HepG2 (cell line): ENCODE measurements at regions not wholly inside any gene's neighbourhood (a gene's known extent, or its start where the extent isn't known, plus 50 kb on each side); places are given as distances from the start of the nearest gene placed in this dataset.

ENCODE experiments used
- ATAC-seq: fragments of 200-7000 bp; cut with Tn5 transposase; 3 replicates; pipeline ENCODE4 v1.9.1; 2020; ENCODE audit warnings: mild to moderate bottlenecking, moderate library complexity
- BruUV-seq: library from RNA; stranded (reverse); fragments of 400-500 nt; replicated peaks from 2 replicates; lab custom pipeline; 2021; lab: Mats Ljungman, UMichigan
- CTCF ChIA-PET: fragments of 300-600 bp; formaldehyde crosslinking; extraction: SDS; loops from one replicate; lab custom pipeline; 2021; ENCODE audit warnings: low total read pairs, inconsistent platforms, low intra/inter-chr PET ratio; lab: Yijun Ruan, JAX
- POLR2A ChIA-PET: fragments of 350-600 bp; sonication (Branson Sonifier 250); formaldehyde crosslinking; loops from one replicate; lab custom pipeline; 2020; ENCODE audit warnings: antibody characterized with exemption, inconsistent platforms; lab: Yijun Ruan, JAX
- DNase-seq: peaks from one replicate; pipeline ENCODE4 v3.0.0-alpha.2; 2015; ENCODE audit warnings: low spot score
- FAIRE-seq: peaks from 3 replicates; lab custom pipeline; 2011; peaks lifted over from hg19 to GRCh38; lab: Jason Lieb, UNC
- H2AFZ ChIP-seq: one replicate; pipeline ENCODE4 v1.6.1; 2011; ENCODE audit warnings: low read length, inconsistent platforms
- H3K27ac ChIP-seq: fragments of 300-600 bp; 3 replicates; pipeline ENCODE4 v1.8.0; 2011; ENCODE audit warnings: mixed run types, mild to moderate bottlenecking, mixed read lengths, low read length, inconsistent platforms; ENCODE audit not compliant: insufficient read depth; ENCODE audit errors: extremely low read length
- H3K27me3 ChIP-seq, 2 experiments: fragments of 200-600 bp in 1 of 2; 2 replicates in 1 of 2; 3 replicates in 1 of 2; pipeline versions ENCODE4 v1.6.0 to v1.8.0; 2011; ENCODE audit warnings: low read length in 2 of 2, mild to moderate bottlenecking in 2 of 2, moderate library complexity in 2 of 2, inconsistent platforms in 1 of 2; ENCODE audit not compliant: insufficient read depth in 2 of 2, control insufficient read depth in 1 of 2
- H3K36me3 ChIP-seq, 2 experiments: fragments of 200-600 bp in 1 of 2; replicated peaks in 1 of 2; 2 replicates in 1 of 2; 3 replicates in 1 of 2; pipeline versions ENCODE4 v1.5.1 to v1.8.0; 2011; ENCODE audit warnings: low read length in 2 of 2, inconsistent platforms in 1 of 2; ENCODE audit not compliant: insufficient read depth in 2 of 2, control insufficient read depth in 1 of 2
- H3K4me1 ChIP-seq: 2 replicates; pipeline ENCODE4 v1.5.1; 2012; ENCODE audit warnings: low read length, inconsistent platforms; ENCODE audit not compliant: insufficient read depth
- H3K4me2 ChIP-seq: 2 replicates; pipeline ENCODE4 v1.6.0; 2011; ENCODE audit warnings: low read depth, low read length, inconsistent platforms
- H3K4me3 ChIP-seq, 3 experiments: fragments of 200-600 bp in 1 of 3; sonication (generic), shearing (Covaris generic) in 1 of 3; replicated peaks in 1 of 3; 2 replicates each; pipeline ENCODE4 v1.5.1; 2011 to 2016; ENCODE audit warnings: low read length in 3 of 3, inconsistent platforms in 2 of 3, low read depth in 2 of 3, mild to moderate bottlenecking in 2 of 3, control low read depth in 1 of 3, mixed read lengths in 1 of 3; ENCODE audit not compliant: insufficient read depth in 1 of 3
- H3K79me2 ChIP-seq: one replicate; pipeline ENCODE4 v1.6.1; 2011; ENCODE audit warnings: low read length, inconsistent platforms; ENCODE audit not compliant: insufficient read depth
- H3K9ac ChIP-seq: 2 replicates; pipeline ENCODE4 v1.6.0; 2011; ENCODE audit warnings: mild to moderate bottlenecking, low read depth, low read length, inconsistent platforms; ENCODE audit not compliant: insufficient read depth
- H3K9me3 ChIP-seq: 2 replicates; pipeline ENCODE4 v1.5.1; 2012; ENCODE audit warnings: mild to moderate bottlenecking, low read length
- H4K20me1 ChIP-seq: 2 replicates; pipeline ENCODE4 v1.6.0; 2011; ENCODE audit warnings: inconsistent platforms, mild to moderate bottlenecking, low read length, moderate library complexity; ENCODE audit not compliant: insufficient read depth
- HNF4G ChIP-seq, 2 experiments: sonication (generic) in 1 of 2; formaldehyde crosslinking in 1 of 2; IDR thresholded peaks; 2 replicates each; pipeline versions ENCODE4 v1.4.0 to v1.6.1; 2011 to 2020; ENCODE audit warnings: borderline replicate concordance in 2 of 2, low read depth in 2 of 2, mild to moderate bottlenecking in 2 of 2, low read length in 1 of 2, missing genetic modification reagents in 1 of 2, moderate library complexity in 1 of 2
- ZNF629 ChIP-seq: sonication (generic); formaldehyde crosslinking; conservative IDR thresholded peaks from 2 replicates; pipeline ENCODE4 v1.5.0; 2020; ENCODE audit warnings: missing genetic modification reagents
- ZNF782 ChIP-seq: sonication (generic); formaldehyde crosslinking; IDR thresholded peaks from 2 replicates; pipeline ENCODE4 v1.4.0; 2020; ENCODE audit warnings: missing genetic modification reagents, mild to moderate bottlenecking, borderline replicate concordance
- ZNF879 ChIP-seq: sonication (generic); formaldehyde crosslinking; IDR thresholded peaks from 2 replicates; pipeline ENCODE4 v1.8.1; 2023; ENCODE audit warnings: missing genetic modification reagents
- WGBS: methylation state at CpG from one replicate; pipeline ENCODE4 v1.1.6; 2017; ENCODE audit warnings: low lambda C conversion rate; 5-methylcytosine and 5-hydroxymethylcytosine counted together
- in situ Hi-C: cut with HindIII; loops from 2 replicates; pipeline ENCODE4 v1.10.0; 2017; ENCODE audit warnings: low pct_unique_long_range_greater_than_20kb; ENCODE audit not compliant: extremely low pct_ligation_motif_present
- intact Hi-C: fragments of 100-400 bp; cut with micrococcal nuclease; formaldehyde crosslinking; loops from one replicate; pipeline ENCODE4 v1.10.0; 2022; ENCODE audit not compliant: unreplicated experiment
- TF ChIP-seq, protein P1 (sequence below): sonication (generic); formaldehyde crosslinking; IDR thresholded peaks from 2 replicates; pipeline ENCODE4 v1.8.0; 2022; ENCODE audit warnings: missing genetic modification reagents, mild to moderate bottlenecking, borderline replicate concordance
- TF ChIP-seq, protein P2 (sequence below): sonication (generic); formaldehyde crosslinking; IDR thresholded peaks from 2 replicates; pipeline ENCODE4 v1.5.1; 2020; ENCODE audit warnings: missing genetic modification reagents, mild to moderate bottlenecking, borderline replicate concordance
- TF ChIP-seq, protein P3 (sequence below): sonication (generic); formaldehyde crosslinking; IDR thresholded peaks from 2 replicates; pipeline ENCODE4 v1.4.0; 2020; ENCODE audit warnings: missing genetic modification reagents
- TF ChIP-seq, protein P4 (sequence below): sonication (generic); formaldehyde crosslinking; IDR thresholded peaks from 2 replicates; pipeline ENCODE4 v1.5.0; 2020; ENCODE audit warnings: mild to moderate bottlenecking, missing genetic modification reagents
- TF ChIP-seq, protein P5 (sequence below): sonication (generic); formaldehyde crosslinking; conservative IDR thresholded peaks from 2 replicates; pipeline ENCODE4 v1.4.0; 2020; ENCODE audit warnings: missing genetic modification reagents

DNA sequence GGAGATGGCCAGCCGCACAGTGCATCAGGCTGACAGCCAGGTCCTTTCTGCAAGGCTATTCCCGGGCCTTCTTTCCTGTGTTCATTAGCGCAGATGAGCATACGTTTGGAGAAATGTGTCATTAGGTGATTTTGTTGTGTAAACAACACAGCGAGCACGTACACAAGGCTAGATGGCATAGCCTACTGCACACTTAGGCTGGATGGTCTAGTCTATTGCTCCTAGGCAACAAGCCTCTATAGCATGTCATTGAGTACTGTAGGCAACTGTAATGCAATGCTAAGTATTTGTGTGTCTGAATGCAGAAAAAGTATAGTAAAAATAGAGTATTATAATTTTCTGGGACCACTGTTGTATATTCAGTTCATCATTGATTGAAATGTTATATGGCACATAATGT, 50.9 kb upstream of the PHLPP1 start:
- 58% methylated on average over 5 of the region's 6 CpGs for WGBS
- intact Hi-C loops = no loop called here
- ATAC-seq = no peak
- no peak for DNase-seq
- no peak overlapping the region for H3K27ac ChIP-seq
- H2AFZ ChIP-seq = no peak overlapping the region
- H3K9me3 ChIP-seq = no peaks in the 10 kb centered on the region
- H3K79me2 ChIP-seq = no peaks in the 10 kb centered on the region
- FAIRE-seq = no peak
- H3K27me3 ChIP-seq = no peaks in the 10 kb centered on the region
- H3K4me1 ChIP-seq = peaks cover 20% of the 10 kb centered on the region
- H3K9ac ChIP-seq = no peak overlapping the region
- no peaks in the 10 kb centered on the region for H4K20me1 ChIP-seq
- no peaks in the 10 kb centered on the region for H3K36me3 ChIP-seq
- no peak overlapping the region for H3K4me3 ChIP-seq
- ChIA-PET POLR2A (no interaction called here), CTCF (no interaction called here)
- BruUV-seq = no TSS peak
- in situ Hi-C loops = no loop called here
- no peak overlapping the region for H3K4me2 ChIP-seq
- TF ChIP-seq, protein P1, sequence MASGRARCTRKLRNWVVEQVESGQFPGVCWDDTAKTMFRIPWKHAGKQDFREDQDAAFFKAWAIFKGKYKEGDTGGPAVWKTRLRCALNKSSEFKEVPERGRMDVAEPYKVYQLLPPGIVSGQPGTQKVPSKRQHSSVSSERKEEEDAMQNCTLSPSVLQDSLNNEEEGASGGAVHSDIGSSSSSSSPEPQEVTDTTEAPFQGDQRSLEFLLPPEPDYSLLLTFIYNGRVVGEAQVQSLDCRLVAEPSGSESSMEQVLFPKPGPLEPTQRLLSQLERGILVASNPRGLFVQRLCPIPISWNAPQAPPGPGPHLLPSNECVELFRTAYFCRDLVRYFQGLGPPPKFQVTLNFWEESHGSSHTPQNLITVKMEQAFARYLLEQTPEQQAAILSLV (CRISPR knock-in tag) = no peak
- TF ChIP-seq, protein P2, sequence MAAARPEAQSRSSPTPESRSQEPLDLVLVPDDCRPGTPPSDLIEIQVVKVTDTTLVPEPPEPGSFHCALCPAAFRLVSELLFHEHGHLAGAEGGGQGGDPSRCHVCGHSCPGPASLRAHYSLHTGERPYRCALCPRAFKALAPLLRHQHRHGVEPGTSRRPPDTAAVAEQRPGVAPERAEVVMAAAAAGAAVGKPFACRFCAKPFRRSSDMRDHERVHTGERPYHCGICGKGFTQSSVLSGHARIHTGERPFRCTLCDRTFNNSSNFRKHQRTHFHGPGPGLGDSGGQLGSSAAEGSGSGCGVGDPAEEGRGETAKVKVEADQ (CRISPR knock-in tag) = no peak
- no peak for TF ChIP-seq ZNF879 (CRISPR knock-in tag)
- TF ChIP-seq, protein P3, sequence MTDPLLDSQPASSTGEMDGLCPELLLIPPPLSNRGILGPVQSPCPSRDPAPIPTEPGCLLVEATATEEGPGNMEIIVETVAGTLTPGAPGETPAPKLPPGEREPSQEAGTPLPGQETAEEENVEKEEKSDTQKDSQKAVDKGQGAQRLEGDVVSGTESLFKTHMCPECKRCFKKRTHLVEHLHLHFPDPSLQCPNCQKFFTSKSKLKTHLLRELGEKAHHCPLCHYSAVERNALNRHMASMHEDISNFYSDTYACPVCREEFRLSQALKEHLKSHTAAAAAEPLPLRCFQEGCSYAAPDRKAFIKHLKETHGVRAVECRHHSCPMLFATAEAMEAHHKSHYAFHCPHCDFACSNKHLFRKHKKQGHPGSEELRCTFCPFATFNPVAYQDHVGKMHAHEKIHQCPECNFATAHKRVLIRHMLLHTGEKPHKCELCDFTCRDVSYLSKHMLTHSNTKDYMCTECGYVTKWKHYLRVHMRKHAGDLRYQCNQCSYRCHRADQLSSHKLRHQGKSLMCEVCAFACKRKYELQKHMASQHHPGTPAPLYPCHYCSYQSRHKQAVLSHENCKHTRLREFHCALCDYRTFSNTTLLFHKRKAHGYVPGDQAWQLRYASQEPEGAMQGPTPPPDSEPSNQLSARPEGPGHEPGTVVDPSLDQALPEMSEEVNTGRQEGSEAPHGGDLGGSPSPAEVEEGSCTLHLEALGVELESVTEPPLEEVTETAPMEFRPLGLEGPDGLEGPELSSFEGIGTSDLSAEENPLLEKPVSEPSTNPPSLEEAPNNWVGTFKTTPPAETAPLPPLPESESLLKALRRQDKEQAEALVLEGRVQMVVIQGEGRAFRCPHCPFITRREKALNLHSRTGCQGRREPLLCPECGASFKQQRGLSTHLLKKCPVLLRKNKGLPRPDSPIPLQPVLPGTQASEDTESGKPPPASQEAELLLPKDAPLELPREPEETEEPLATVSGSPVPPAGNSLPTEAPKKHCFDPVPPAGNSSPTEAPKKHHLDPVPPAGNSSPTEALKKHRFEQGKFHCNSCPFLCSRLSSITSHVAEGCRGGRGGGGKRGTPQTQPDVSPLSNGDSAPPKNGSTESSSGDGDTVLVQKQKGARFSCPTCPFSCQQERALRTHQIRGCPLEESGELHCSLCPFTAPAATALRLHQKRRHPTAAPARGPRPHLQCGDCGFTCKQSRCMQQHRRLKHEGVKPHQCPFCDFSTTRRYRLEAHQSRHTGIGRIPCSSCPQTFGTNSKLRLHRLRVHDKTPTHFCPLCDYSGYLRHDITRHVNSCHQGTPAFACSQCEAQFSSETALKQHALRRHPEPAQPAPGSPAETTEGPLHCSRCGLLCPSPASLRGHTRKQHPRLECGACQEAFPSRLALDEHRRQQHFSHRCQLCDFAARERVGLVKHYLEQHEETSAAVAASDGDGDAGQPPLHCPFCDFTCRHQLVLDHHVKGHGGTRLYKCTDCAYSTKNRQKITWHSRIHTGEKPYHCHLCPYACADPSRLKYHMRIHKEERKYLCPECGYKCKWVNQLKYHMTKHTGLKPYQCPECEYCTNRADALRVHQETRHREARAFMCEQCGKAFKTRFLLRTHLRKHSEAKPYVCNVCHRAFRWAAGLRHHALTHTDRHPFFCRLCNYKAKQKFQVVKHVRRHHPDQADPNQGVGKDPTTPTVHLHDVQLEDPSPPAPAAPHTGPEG (CRISPR knock-in tag) = no peak
- TF ChIP-seq, protein P4, sequence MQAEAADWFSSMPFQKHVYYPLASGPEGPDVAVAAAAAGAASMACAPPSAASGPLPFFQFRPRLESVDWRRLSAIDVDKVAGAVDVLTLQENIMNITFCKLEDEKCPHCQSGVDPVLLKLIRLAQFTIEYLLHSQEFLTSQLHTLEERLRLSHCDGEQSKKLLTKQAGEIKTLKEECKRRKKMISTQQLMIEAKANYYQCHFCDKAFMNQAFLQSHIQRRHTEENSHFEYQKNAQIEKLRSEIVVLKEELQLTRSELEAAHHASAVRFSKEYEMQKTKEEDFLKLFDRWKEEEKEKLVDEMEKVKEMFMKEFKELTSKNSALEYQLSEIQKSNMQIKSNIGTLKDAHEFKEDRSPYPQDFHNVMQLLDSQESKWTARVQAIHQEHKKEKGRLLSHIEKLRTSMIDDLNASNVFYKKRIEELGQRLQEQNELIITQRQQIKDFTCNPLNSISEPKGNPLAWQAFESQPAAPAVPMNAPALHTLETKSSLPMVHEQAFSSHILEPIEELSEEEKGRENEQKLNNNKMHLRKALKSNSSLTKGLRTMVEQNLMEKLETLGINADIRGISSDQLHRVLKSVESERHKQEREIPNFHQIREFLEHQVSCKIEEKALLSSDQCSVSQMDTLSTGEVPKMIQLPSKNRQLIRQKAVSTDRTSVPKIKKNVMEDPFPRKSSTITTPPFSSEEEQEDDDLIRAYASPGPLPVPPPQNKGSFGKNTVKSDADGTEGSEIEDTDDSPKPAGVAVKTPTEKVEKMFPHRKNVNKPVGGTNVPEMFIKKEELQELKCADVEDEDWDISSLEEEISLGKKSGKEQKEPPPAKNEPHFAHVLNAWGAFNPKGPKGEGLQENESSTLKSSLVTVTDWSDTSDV (CRISPR knock-in tag) = no peak
- TF ChIP-seq HNF4G (IDR thresholded peaks at IDR 0.05; ENCODE audit: borderline replicate concordance, low read depth, low read length) = no peak
- no peak for TF ChIP-seq HNF4G (CRISPR knock-in tag; IDR thresholded peaks at IDR 0.05; ENCODE audit: borderline replicate concordance, low read depth)
- no peak for TF ChIP-seq ZNF782 (CRISPR knock-in tag)
- no peak for TF ChIP-seq ZNF629 (CRISPR knock-in tag)
- TF ChIP-seq, protein P5, sequence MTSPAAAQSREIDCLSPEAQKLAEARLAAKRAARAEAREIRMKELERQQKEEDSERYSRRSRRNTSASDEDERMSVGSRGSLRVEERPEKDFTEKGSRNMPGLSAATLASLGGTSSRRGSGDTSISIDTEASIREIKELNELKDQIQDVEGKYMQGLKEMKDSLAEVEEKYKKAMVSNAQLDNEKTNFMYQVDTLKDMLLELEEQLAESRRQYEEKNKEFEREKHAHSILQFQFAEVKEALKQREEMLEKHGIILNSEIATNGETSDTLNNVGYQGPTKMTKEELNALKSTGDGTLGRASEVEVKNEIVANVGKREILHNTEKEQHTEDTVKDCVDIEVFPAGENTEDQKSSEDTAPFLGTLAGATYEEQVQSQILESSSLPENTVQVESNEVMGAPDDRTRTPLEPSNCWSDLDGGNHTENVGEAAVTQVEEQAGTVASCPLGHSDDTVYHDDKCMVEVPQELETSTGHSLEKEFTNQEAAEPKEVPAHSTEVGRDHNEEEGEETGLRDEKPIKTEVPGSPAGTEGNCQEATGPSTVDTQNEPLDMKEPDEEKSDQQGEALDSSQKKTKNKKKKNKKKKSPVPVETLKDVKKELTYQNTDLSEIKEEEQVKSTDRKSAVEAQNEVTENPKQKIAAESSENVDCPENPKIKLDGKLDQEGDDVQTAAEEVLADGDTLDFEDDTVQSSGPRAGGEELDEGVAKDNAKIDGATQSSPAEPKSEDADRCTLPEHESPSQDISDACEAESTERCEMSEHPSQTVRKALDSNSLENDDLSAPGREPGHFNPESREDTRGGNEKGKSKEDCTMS (CRISPR knock-in tag) = no peak
